Caco-2 (cell line): ENCODE measurements at regions not wholly inside any gene's neighbourhood (a gene's known extent, or its start where the extent isn't known, plus 50 kb on each side); places are given as distances from the start of the nearest gene placed in this dataset.

Experiments
- BruUV-seq: library from RNA; stranded (reverse); fragments of 400-500 nt; replicated peaks from 2 replicates; lab custom pipeline; 2021; lab: Mats Ljungman, UMichigan
- CTCF ChIA-PET: fragments of 300-600 bp; sonication (Branson Sonifier 250); formaldehyde crosslinking; loops from one replicate; lab custom pipeline; 2022; ENCODE audit warnings: antibody characterized with exemption; lab: Charles Lee
- POLR2A ChIA-PET: fragments of 300-600 bp; sonication (Branson Sonifier 250); formaldehyde crosslinking; loops from one replicate; lab custom pipeline; 2022; ENCODE audit warnings: antibody characterized with exemption; lab: Charles Lee
- DNase-seq, 2 experiments: peaks; one replicate each; pipeline versions ENCODE4 v3.0.0 to v3.0.0-alpha.2; 2020 to 2022
- H3K27me3 ChIP-seq: replicated peaks from 2 replicates; pipeline ENCODE4 v1.6.0; 2011; ENCODE audit warnings: low read length; ENCODE audit not compliant: control insufficient read depth, insufficient read depth
- H3K36me3 ChIP-seq: 2 replicates; pipeline ENCODE4 v1.5.1; 2011; ENCODE audit warnings: low read length; ENCODE audit not compliant: control insufficient read depth, insufficient read depth
- H3K4me1 ChIP-seq: fragments of 250-450 bp; sonication (Bioruptor Pico); 2 replicates; pipeline ENCODE4 v1.5.1; 2020; ENCODE audit warnings: mild to moderate bottlenecking
- H3K4me3 ChIP-seq: 2 replicates; pipeline ENCODE4 v1.5.1; 2011; ENCODE audit warnings: low read depth, mild to moderate bottlenecking, control low read depth, low read length
- H3K9me3 ChIP-seq: fragments of 250-450 bp; sonication (Bioruptor Pico); 2 replicates; pipeline ENCODE4 v1.5.1; 2020; ENCODE audit warnings: mild to moderate bottlenecking, moderate library complexity
- H3K27ac Mint-ChIP-seq: one replicate; pipeline ENCODE4 v1.8.0; 2022; ENCODE audit warnings: mixed read lengths; ENCODE audit not compliant: unreplicated experiment
- H3K27me3 Mint-ChIP-seq: one replicate; pipeline ENCODE4 v1.8.0; 2022; ENCODE audit warnings: mixed read lengths; ENCODE audit not compliant: insufficient read depth, unreplicated experiment
- H3K36me3 Mint-ChIP-seq: one replicate; pipeline ENCODE4 v1.8.0; 2022; ENCODE audit warnings: mild to moderate bottlenecking, mixed read lengths; ENCODE audit not compliant: insufficient read depth, unreplicated experiment
- H3K4me1 Mint-ChIP-seq: one replicate; pipeline ENCODE4 v1.8.0; 2022; ENCODE audit warnings: low read depth, mixed read lengths; ENCODE audit not compliant: unreplicated experiment
- H3K4me3 Mint-ChIP-seq: one replicate; pipeline ENCODE4 v1.8.0; 2022; ENCODE audit warnings: mild to moderate bottlenecking, moderate library complexity, mixed read lengths; ENCODE audit not compliant: unreplicated experiment
- H3K9me3 Mint-ChIP-seq: one replicate; pipeline ENCODE4 v1.8.0; 2022; ENCODE audit warnings: mixed read lengths; ENCODE audit not compliant: unreplicated experiment
- intact Hi-C: fragments of 100-400 bp; cut with micrococcal nuclease; formaldehyde crosslinking; loops from one replicate; pipeline ENCODE4 v1.10.0; 2022; ENCODE audit not compliant: unreplicated experiment
- TF ChIP-seq, protein P1 (sequence below), 2 experiments: fragments of 200-600 bp in 1 of 2; IDR thresholded peaks; 1 replicate in 1 of 2; 2 replicates in 1 of 2; pipeline versions ENCODE4 v1.5.1 to v1.8.0; 2011 to 2022; ENCODE audit warnings: antibody characterized with exemption in 1 of 2, control low read depth in 1 of 2, inconsistent platforms in 1 of 2, low read depth in 1 of 2, low read length in 1 of 2, mild to moderate bottlenecking in 1 of 2, moderate library complexity in 1 of 2; ENCODE audit not compliant: insufficient read depth in 1 of 2, severe bottlenecking in 1 of 2, unreplicated experiment in 1 of 2

- Mint-ChIP-seq H3K4me3 (no peak overlapping the region), H3K27ac (no peak overlapping the region), H3K4me1 (peaks cover 6% of the 10 kb centered on the region), H3K36me3 (no peaks in the 10 kb centered on the region), H3K27me3 (no peaks in the 10 kb centered on the region), H3K9me3 (peaks cover 11% of the 10 kb centered on the region)
- no peak overlapping the region for H3K4me3 ChIP-seq
- no peaks in the 10 kb centered on the region for H3K9me3 ChIP-seq
- ChIA-PET CTCF (no interaction called here), POLR2A (no interaction called here)
- DNase-seq: peak in 1 of 2 experiments; percentile 13
- no peaks in the 10 kb centered on the region for H3K36me3 ChIP-seq
- peaks cover 12% of the 10 kb centered on the region for H3K4me1 ChIP-seq
- BruUV-seq: no TSS peak
- H3K27me3 ChIP-seq: no peaks in the 10 kb centered on the region
- intact Hi-C loops: no loop called here
- TF ChIP-seq, protein P1, sequence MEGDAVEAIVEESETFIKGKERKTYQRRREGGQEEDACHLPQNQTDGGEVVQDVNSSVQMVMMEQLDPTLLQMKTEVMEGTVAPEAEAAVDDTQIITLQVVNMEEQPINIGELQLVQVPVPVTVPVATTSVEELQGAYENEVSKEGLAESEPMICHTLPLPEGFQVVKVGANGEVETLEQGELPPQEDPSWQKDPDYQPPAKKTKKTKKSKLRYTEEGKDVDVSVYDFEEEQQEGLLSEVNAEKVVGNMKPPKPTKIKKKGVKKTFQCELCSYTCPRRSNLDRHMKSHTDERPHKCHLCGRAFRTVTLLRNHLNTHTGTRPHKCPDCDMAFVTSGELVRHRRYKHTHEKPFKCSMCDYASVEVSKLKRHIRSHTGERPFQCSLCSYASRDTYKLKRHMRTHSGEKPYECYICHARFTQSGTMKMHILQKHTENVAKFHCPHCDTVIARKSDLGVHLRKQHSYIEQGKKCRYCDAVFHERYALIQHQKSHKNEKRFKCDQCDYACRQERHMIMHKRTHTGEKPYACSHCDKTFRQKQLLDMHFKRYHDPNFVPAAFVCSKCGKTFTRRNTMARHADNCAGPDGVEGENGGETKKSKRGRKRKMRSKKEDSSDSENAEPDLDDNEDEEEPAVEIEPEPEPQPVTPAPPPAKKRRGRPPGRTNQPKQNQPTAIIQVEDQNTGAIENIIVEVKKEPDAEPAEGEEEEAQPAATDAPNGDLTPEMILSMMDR (IDR thresholded peaks at IDR 0.05; ENCODE audit: insufficient read depth in 1 of 2, low read depth in 1 of 2, low read length in 1 of 2, severe bottlenecking in 1 of 2, unreplicated experiment in 1 of 2): no peak
Observed at GRCh38 chrX:137362583-137362982, 203.3 kb upstream of the ZIC3 start.

- no peaks in the 10 kb centered on the region for H3K27me3 Mint-ChIP-seq
- no peaks in the 10 kb centered on the region for H3K36me3 Mint-ChIP-seq
- intact Hi-C loops: no loop called here
- no peak overlapping the region for H3K4me3 ChIP-seq
- no peak overlapping the region for H3K4me3 Mint-ChIP-seq
- no peaks in the 10 kb centered on the region for H3K4me1 ChIP-seq
- TF ChIP-seq, protein P1 (IDR thresholded peaks at IDR 0.05; ENCODE audit: insufficient read depth in 1 of 2, low read depth in 1 of 2, low read length in 1 of 2, severe bottlenecking in 1 of 2, unreplicated experiment in 1 of 2): no peak
- H3K9me3 ChIP-seq: no peaks in the 10 kb centered on the region
- no peak overlapping the region for H3K27ac Mint-ChIP-seq
- no peak for DNase-seq
- ChIA-PET CTCF (no interaction called here), POLR2A (no interaction called here)
- no peaks in the 10 kb centered on the region for H3K36me3 ChIP-seq
- no peaks in the 10 kb centered on the region for H3K27me3 ChIP-seq
- BruUV-seq: no TSS peak
- H3K4me1 Mint-ChIP-seq: no peaks in the 10 kb centered on the region
- H3K9me3 Mint-ChIP-seq: peaks cover 11% of the 10 kb centered on the region
Observed at GRCh38 chrX:137354851-137355250, 211.1 kb upstream of the ZIC3 start.

DNA sequence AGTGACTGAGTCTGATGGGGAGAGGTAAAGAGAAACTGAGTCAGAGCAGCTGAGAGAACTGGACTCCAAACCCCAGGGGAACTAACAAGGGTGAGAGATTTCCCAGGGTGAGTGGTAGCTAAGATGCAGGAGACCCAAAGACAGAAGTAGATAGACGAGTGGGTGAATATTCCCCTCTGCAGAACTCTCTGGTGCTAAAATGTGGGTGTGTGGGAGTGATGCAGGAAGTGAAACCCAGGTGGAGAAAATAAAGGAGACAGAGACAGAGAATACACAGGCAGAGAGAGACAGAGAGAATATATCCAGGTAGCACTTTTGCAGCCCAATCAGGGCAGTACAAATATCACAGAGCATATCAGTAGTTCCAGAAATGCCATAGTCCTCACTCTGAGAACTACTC, 212.5 kb upstream of the ZIC3 start:
- Mint-ChIP-seq H3K36me3 (no peaks in the 10 kb centered on the region), H3K4me1 (no peaks in the 10 kb centered on the region), H3K27me3 (no peaks in the 10 kb centered on the region), H3K9me3 (no peaks in the 10 kb centered on the region), H3K27ac (no peak overlapping the region), H3K4me3 (no peak overlapping the region)
- DNase-seq: no peak
- H3K9me3 ChIP-seq: no peaks in the 10 kb centered on the region
- H3K4me1 ChIP-seq: no peaks in the 10 kb centered on the region
- H3K27me3 ChIP-seq: no peaks in the 10 kb centered on the region
- TF ChIP-seq, protein P1 (IDR thresholded peaks at IDR 0.05; ENCODE audit: insufficient read depth in 1 of 2, low read depth in 1 of 2, low read length in 1 of 2, severe bottlenecking in 1 of 2, unreplicated experiment in 1 of 2): no peak
- ChIA-PET CTCF (no interaction called here), POLR2A (no interaction called here)
- H3K36me3 ChIP-seq: no peaks in the 10 kb centered on the region
- H3K4me3 ChIP-seq: no peak overlapping the region
- BruUV-seq: no TSS peak
- intact Hi-C loops: no loop called here
